ENCODE measurements at regions not wholly inside any gene's neighbourhood (a gene's known extent, or its start where the extent isn't known, plus 50 kb on each side); places are given as distances from the start of the nearest gene placed in this dataset.

DNA sequence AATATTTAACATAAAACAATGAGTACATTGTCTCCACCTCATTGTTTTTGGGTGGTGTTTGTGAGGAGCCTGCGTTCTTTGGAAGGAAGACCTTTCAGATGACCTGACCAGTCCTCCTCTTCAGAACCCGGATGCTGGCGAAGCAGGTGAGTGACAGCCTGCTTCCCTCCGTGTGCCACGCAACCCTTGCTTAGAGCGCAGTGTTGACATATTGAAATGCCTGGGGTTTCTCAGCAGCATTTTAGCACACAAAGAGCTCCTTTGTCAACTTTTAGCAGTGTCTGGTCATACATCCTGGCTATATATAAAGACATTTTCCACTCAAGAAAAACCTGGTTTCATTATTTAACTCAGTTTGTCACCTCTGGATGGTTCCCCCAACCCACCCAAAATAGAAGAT, 335.7 kb upstream of the POU3F3 start:
- TF ChIP-seq ZNF768 (tag by site-specific recombination; IDR thresholded peaks at IDR 0.05), result no peak
- TF ChIP-seq ZNF521 (tag by site-specific recombination; IDR thresholded peaks at IDR 0.05), result no peak
- TF ChIP-seq, protein P1, sequence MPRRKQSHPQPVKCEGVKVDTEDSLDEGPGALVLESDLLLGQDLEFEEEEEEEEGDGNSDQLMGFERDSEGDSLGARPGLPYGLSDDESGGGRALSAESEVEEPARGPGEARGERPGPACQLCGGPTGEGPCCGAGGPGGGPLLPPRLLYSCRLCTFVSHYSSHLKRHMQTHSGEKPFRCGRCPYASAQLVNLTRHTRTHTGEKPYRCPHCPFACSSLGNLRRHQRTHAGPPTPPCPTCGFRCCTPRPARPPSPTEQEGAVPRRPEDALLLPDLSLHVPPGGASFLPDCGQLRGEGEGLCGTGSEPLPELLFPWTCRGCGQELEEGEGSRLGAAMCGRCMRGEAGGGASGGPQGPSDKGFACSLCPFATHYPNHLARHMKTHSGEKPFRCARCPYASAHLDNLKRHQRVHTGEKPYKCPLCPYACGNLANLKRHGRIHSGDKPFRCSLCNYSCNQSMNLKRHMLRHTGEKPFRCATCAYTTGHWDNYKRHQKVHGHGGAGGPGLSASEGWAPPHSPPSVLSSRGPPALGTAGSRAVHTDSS (tag by site-specific recombination; IDR thresholded peaks at IDR 0.05), result no peak
- TF ChIP-seq ZNF138 (tag by site-specific recombination; IDR thresholded peaks at IDR 0.05; ENCODE audit: borderline replicate concordance), result no peak
- TF ChIP-seq, protein P2, sequence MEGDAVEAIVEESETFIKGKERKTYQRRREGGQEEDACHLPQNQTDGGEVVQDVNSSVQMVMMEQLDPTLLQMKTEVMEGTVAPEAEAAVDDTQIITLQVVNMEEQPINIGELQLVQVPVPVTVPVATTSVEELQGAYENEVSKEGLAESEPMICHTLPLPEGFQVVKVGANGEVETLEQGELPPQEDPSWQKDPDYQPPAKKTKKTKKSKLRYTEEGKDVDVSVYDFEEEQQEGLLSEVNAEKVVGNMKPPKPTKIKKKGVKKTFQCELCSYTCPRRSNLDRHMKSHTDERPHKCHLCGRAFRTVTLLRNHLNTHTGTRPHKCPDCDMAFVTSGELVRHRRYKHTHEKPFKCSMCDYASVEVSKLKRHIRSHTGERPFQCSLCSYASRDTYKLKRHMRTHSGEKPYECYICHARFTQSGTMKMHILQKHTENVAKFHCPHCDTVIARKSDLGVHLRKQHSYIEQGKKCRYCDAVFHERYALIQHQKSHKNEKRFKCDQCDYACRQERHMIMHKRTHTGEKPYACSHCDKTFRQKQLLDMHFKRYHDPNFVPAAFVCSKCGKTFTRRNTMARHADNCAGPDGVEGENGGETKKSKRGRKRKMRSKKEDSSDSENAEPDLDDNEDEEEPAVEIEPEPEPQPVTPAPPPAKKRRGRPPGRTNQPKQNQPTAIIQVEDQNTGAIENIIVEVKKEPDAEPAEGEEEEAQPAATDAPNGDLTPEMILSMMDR (tag by site-specific recombination; IDR thresholded peaks at IDR 0.05), result no peak
- TF ChIP-seq TCF7L2 (IDR thresholded peaks at IDR 0.05; ENCODE audit: borderline replicate concordance, low read depth, low read length), result no peak
- TF ChIP-seq, protein P3, sequence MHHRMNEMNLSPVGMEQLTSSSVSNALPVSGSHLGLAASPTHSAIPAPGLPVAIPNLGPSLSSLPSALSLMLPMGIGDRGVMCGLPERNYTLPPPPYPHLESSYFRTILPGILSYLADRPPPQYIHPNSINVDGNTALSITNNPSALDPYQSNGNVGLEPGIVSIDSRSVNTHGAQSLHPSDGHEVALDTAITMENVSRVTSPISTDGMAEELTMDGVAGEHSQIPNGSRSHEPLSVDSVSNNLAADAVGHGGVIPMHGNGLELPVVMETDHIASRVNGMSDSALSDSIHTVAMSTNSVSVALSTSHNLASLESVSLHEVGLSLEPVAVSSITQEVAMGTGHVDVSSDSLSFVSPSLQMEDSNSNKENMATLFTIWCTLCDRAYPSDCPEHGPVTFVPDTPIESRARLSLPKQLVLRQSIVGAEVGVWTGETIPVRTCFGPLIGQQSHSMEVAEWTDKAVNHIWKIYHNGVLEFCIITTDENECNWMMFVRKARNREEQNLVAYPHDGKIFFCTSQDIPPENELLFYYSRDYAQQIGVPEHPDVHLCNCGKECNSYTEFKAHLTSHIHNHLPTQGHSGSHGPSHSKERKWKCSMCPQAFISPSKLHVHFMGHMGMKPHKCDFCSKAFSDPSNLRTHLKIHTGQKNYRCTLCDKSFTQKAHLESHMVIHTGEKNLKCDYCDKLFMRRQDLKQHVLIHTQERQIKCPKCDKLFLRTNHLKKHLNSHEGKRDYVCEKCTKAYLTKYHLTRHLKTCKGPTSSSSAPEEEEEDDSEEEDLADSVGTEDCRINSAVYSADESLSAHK (tag by site-specific recombination; IDR thresholded peaks at IDR 0.05), result no peak
- no peak for TF ChIP-seq ZNF274 (IDR thresholded peaks at IDR 0.05; ENCODE audit: low read length)
- TF ChIP-seq ZNF274 (tag by site-specific recombination; IDR thresholded peaks at IDR 0.05; ENCODE audit: borderline replicate concordance), result no peak
- TF ChIP-seq ZNF561 (tag by site-specific recombination; IDR thresholded peaks at IDR 0.05; ENCODE audit: borderline replicate concordance), result no peak
- TF ChIP-seq ZNF24 (tag by site-specific recombination; IDR thresholded peaks at IDR 0.05), result no peak
- no peak for TF ChIP-seq ZNF510 (tag by site-specific recombination; IDR thresholded peaks at IDR 0.05; ENCODE audit: insufficient replicate concordance)
